ENCODE measurements at regions not wholly inside any gene's neighbourhood (a gene's known extent, or its start where the extent isn't known, plus 50 kb on each side); places are given as distances from the start of the nearest gene placed in this dataset.
"Not testable (repeated sequence)": the region's sequence is repeated elsewhere in the genome, so short reads cannot be mapped to it uniquely, and the experiment has no call there.

- no peaks in the 10 kb centered on the region for H4K20me1 ChIP-seq
- no peaks in the 10 kb centered on the region for H3K27me3 ChIP-seq
- H3K27ac ChIP-seq: no peak overlapping the region
- H3K9me3 ChIP-seq: peaks cover 72% of the 10 kb centered on the region
- H3K36me3 ChIP-seq: no peaks in the 10 kb centered on the region
- no peak overlapping the region for H3K4me3 ChIP-seq
- H3K4me2 ChIP-seq: no peak overlapping the region
- H3K9ac ChIP-seq: no peak overlapping the region
- H3K4me1 ChIP-seq: no peaks in the 10 kb centered on the region
- TF ChIP-seq Cebpa-rat (IDR thresholded peaks at IDR 0.05): no peak
Measured at GRCh38 chr5:153939101-153939500, 99.6 kb downstream of the FAM114A2 start.

GRCh38 chr5:153938191-153938842 is 100.4 kb downstream of the FAM114A2 start:
- no peak overlapping the region for H3K4me3 ChIP-seq
- no peaks in the 10 kb centered on the region for H3K27me3 ChIP-seq
- no peaks in the 10 kb centered on the region for H3K4me1 ChIP-seq
- H3K9me3 ChIP-seq: peaks cover 68% of the 10 kb centered on the region
- H3K9ac ChIP-seq: no peak overlapping the region
- H4K20me1 ChIP-seq: no peaks in the 10 kb centered on the region
- H3K27ac ChIP-seq: no peak overlapping the region
- no peak for TF ChIP-seq Cebpa-rat (IDR thresholded peaks at IDR 0.05)
- no peak overlapping the region for H3K4me2 ChIP-seq
- H3K36me3 ChIP-seq: no peaks in the 10 kb centered on the region

DNA sequence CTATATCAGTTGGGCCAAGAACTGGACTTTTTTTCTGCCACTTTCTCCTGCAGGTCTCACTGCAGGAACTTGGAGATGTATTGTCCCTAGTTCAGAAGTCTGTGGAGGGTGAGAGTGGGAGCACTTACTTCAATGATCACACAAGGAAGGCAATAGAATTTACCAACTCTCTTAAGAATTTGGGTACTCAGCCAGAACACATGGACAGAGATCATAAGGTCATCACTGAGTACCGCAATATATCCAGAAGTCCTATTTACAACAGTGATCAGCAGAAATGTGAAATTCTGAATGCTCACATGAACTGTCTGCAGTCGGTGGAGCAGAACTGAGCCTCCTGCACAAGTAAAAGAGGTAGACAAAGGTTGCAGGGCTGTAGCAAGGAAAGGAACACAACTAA is 101.0 kb downstream of the FAM114A2 start:
- Histone ChIP-seq H3K4me3 (no peak overlapping the region), H3K4me2 (no peak overlapping the region), H3K9me3 (peaks cover 65% of the 10 kb centered on the region), H3K9ac (no peak overlapping the region), H3K36me3 (no peaks in the 10 kb centered on the region), H3K4me1 (no peaks in the 10 kb centered on the region), H4K20me1 (no peaks in the 10 kb centered on the region), H3K27me3 (no peaks in the 10 kb centered on the region), H3K27ac (no peak overlapping the region)
- TF ChIP-seq Cebpa-rat (IDR thresholded peaks at IDR 0.05): no peak

- H3K36me3 ChIP-seq, H4K20me1 ChIP-seq, H3K4me3 ChIP-seq, H3K27ac ChIP-seq, H3K9ac ChIP-seq, H3K27me3 ChIP-seq, H3K4me1 ChIP-seq, H3K4me2 ChIP-seq: not testable (repeated sequence)
- H3K9me3 ChIP-seq: peaks cover 40% of the 10 kb centered on the region
Measured at GRCh38 chr5:153935151-153935550, 103.6 kb downstream of the FAM114A2 start.

GRCh38 chr5:153926201-153926600 is 112.5 kb downstream of the FAM114A2 start:
- no peak for TF ChIP-seq Cebpa-rat (IDR thresholded peaks at IDR 0.05)
- H3K4me3 ChIP-seq: no peak overlapping the region

DNA sequence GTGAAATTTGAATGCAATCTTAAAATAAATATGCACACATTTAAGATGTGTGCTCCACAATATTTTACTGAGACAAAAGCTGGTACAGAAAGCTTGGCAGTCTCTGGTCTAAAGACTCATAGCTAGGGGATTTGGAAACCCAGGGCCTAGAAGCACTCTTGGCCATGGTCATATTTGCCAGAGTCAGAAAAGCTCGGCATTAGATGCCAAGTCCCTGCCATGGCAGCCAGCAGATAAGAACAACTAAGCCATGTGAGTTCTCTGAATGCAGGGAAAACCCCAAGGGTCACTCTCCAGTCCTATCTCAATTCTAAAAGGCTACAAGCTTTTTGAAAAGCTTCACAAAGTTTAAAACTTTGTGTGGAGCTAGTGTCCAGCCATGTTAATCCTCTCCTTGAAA is 119.5 kb downstream of the FAM114A2 start:
- TF ChIP-seq Cebpa-rat (IDR thresholded peaks at IDR 0.05): no peak
- H3K9ac ChIP-seq: no peak overlapping the region
- H3K4me2 ChIP-seq: no peak overlapping the region

More at GRCh38 chr5:153926201-153926600, 112.5 kb downstream of the FAM114A2 start:
- H3K4me2 ChIP-seq: no peak overlapping the region
- H3K36me3 ChIP-seq: no peaks in the 10 kb centered on the region
- no peaks in the 10 kb centered on the region for H3K27me3 ChIP-seq
- H3K9ac ChIP-seq: no peak overlapping the region
- no peak overlapping the region for H3K27ac ChIP-seq
- no peaks in the 10 kb centered on the region for H4K20me1 ChIP-seq
- H3K4me1 ChIP-seq: 0 out of 2 replicates have a peak, but pooled peaks cover 6% of the 10 kb centered on the region
- no peaks in the 10 kb centered on the region for H3K9me3 ChIP-seq

DNA sequence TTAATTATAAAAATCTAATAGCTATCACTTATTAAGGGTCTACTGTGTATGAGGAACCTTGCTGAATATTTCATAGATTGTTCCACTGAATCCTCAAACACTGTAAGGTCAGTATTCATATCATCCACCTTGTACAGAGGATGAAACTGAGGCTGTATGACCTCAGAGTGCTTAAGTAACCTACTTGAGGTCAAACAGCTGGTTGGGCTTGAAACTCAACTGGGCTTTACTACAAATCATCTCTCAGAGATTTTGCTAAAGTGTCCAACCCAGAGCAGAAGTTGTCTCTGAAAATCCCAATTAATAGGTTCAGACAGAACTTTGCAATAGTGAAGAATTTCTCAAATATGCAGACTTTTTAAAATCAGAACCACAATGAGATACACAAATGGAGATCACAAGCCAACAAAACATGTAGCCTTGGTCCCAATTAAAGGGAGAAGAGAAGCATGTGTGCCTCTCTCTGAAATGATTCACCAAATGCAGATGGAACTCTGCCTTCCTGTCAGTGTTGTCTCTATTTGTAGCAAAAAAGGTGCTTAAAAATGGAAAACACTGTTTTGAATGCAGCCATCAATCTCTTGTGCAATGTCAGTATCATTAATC is 131.4 kb downstream of the FAM114A2 start:
- H3K4me2 ChIP-seq: no peak overlapping the region
- H3K9ac ChIP-seq: no peak overlapping the region
- no peaks in the 10 kb centered on the region for H3K27me3 ChIP-seq
- no peaks in the 10 kb centered on the region for H3K9me3 ChIP-seq
- H3K36me3 ChIP-seq: no peaks in the 10 kb centered on the region
- no peak overlapping the region for H3K27ac ChIP-seq
- H4K20me1 ChIP-seq: no peaks in the 10 kb centered on the region
- no peak overlapping the region for H3K4me3 ChIP-seq
- no peaks in the 10 kb centered on the region for H3K4me1 ChIP-seq
- TF ChIP-seq Cebpa-rat (IDR thresholded peaks at IDR 0.05): no peak

More for the DNA sequence above, 119.5 kb downstream of the FAM114A2 start:
- H3K4me1 ChIP-seq: 0 out of 2 replicates have a peak, but pooled peaks cover 6% of the 10 kb centered on the region
- peaks cover 22% of the 10 kb centered on the region for H3K9me3 ChIP-seq
- H3K27me3 ChIP-seq: no peaks in the 10 kb centered on the region
- H4K20me1 ChIP-seq: no peaks in the 10 kb centered on the region
- no peak overlapping the region for H3K4me3 ChIP-seq
- H3K27ac ChIP-seq: no peak overlapping the region
- H3K36me3 ChIP-seq: no peaks in the 10 kb centered on the region

GRCh38 chr5:153905219-153905618 is 133.5 kb downstream of the FAM114A2 start:
- Histone ChIP-seq H3K27ac (no peak overlapping the region), H3K4me3 (no peak overlapping the region), H3K4me2 (no peak overlapping the region), H3K9me3 (no peaks in the 10 kb centered on the region), H3K9ac (no peak overlapping the region), H4K20me1 (no peaks in the 10 kb centered on the region), H3K4me1 (no peaks in the 10 kb centered on the region), H3K36me3 (no peaks in the 10 kb centered on the region), H3K27me3 (no peaks in the 10 kb centered on the region)
- TF ChIP-seq Cebpa-rat (IDR thresholded peaks at IDR 0.05): no peak

DNA sequence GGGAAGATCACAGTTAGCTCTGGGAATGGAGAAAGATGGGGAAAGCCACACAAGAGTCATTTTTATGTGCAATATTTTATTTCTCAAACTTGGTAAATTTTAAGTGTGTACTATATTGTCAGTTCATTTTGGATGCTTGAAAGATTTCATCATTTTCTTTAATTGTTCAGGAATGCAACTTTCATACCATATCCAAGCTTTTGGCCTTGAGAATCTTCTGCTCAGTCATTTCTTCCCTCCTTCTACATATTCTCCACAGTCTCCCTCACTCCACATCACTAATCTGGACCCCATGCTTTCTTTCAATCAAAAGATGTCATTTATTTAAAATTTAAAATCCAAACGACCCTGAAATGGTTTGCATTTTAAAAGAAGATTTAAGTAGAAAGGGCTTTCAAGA is 135.4 kb downstream of the FAM114A2 start:
- no peaks in the 10 kb centered on the region for H3K9me3 ChIP-seq
- H3K27me3 ChIP-seq: no peaks in the 10 kb centered on the region
- no peaks in the 10 kb centered on the region for H3K4me1 ChIP-seq

GRCh38 chr5:153902016-153902415 is 136.7 kb downstream of the FAM114A2 start:
- no peak for TF ChIP-seq Cebpa-rat (IDR thresholded peaks at IDR 0.05)
- no peaks in the 10 kb centered on the region for H3K27me3 ChIP-seq
- H3K9ac ChIP-seq: no peak overlapping the region
- H3K4me2 ChIP-seq: no peak overlapping the region
- H3K27ac ChIP-seq: no peak overlapping the region
- H3K4me1 ChIP-seq: peaks cover 3% of the 10 kb centered on the region
- H3K9me3 ChIP-seq: no peaks in the 10 kb centered on the region
- H3K36me3 ChIP-seq: no peaks in the 10 kb centered on the region
- H3K4me3 ChIP-seq: no peak overlapping the region
- no peaks in the 10 kb centered on the region for H4K20me1 ChIP-seq

More for the DNA sequence above, 135.4 kb downstream of the FAM114A2 start:
- TF ChIP-seq Cebpa-rat (IDR thresholded peaks at IDR 0.05): no peak
- no peak overlapping the region for H3K4me3 ChIP-seq
- no peak overlapping the region for H3K4me2 ChIP-seq
- H4K20me1 ChIP-seq: no peaks in the 10 kb centered on the region
- no peaks in the 10 kb centered on the region for H3K36me3 ChIP-seq
- no peak overlapping the region for H3K9ac ChIP-seq
- H3K27ac ChIP-seq: no peak overlapping the region

Data from BLaER1 (cell line).